Esophagus squamous epithelium (tissue), 4 donors: ENCODE measurements at regions not wholly inside any gene's neighbourhood (a gene's known extent, or its start where the extent isn't known, plus 50 kb on each side); places are given as distances from the start of the nearest gene placed in this dataset.

Experiments
- POLR2A ChIP-seq, 4 donors: fragments of 450-650 bp; IDR thresholded peaks; one replicate each; pipeline ENCODE4 v1.6.1; 2017; ENCODE audit warnings: antibody characterized with exemption in 4 of 4, mild to moderate bottlenecking in 4 of 4, moderate library complexity in 3 of 4
- TF ChIP-seq, protein P1 (sequence below), 6 experiments: fragments of 450-650 bp in 4 of 6; fragments of 200-600 bp in 2 of 6; sonication (generic) in 2 of 6; IDR thresholded peaks; one replicate each; pipeline ENCODE4 v1.5.1; 2016 to 2019; ENCODE audit warnings: antibody characterized with exemption in 6 of 6, mild to moderate bottlenecking in 4 of 6, moderate library complexity in 4 of 6

DNA sequence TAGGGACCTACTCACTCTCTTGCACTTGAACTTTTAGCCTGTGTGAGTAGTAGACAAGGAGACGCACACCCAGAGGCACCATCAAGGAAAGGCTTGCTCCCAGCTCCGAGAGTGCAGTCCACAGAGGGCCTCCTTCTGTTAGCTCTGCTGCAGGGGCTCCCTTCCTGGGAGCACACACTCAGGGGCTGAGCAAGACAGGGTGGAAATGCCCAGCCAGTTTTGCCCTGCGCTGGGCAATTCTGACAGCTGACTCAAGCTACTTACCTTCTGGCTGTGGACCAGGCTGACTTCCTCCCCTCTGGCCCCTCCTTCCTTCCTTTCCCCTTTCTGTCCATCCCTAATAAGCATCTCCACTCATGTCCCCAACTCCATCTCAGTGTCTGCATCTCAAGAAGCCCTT lies 449.1 kb downstream of the PTPRU start:
- no peak for TF ChIP-seq POLR2A (IDR thresholded peaks at IDR 0.05)
- TF ChIP-seq, protein P1, sequence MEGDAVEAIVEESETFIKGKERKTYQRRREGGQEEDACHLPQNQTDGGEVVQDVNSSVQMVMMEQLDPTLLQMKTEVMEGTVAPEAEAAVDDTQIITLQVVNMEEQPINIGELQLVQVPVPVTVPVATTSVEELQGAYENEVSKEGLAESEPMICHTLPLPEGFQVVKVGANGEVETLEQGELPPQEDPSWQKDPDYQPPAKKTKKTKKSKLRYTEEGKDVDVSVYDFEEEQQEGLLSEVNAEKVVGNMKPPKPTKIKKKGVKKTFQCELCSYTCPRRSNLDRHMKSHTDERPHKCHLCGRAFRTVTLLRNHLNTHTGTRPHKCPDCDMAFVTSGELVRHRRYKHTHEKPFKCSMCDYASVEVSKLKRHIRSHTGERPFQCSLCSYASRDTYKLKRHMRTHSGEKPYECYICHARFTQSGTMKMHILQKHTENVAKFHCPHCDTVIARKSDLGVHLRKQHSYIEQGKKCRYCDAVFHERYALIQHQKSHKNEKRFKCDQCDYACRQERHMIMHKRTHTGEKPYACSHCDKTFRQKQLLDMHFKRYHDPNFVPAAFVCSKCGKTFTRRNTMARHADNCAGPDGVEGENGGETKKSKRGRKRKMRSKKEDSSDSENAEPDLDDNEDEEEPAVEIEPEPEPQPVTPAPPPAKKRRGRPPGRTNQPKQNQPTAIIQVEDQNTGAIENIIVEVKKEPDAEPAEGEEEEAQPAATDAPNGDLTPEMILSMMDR (IDR thresholded peaks at IDR 0.05), result no peak
